22Rv1 (cell line): ENCODE measurements at regions not wholly inside any gene's neighbourhood (a gene's known extent, or its start where the extent isn't known, plus 50 kb on each side); places are given as distances from the start of the nearest gene placed in this dataset.

Source experiments
- ZFX ChIP-seq: fragments of 450-650 bp; IDR thresholded peaks from 2 replicates; pipeline ENCODE4 v1.6.1; 2017; ENCODE audit warnings: antibody characterized with exemption, borderline replicate concordance
- TF ChIP-seq, protein P1 (sequence below): fragments of 450-650 bp; IDR thresholded peaks from 2 replicates; pipeline ENCODE4 v1.5.1; 2017; ENCODE audit warnings: mild to moderate bottlenecking

GRCh38 chr12:88994537-88994936 lies 357.8 kb downstream of the DUSP6 start:
- TF ChIP-seq, protein P1, sequence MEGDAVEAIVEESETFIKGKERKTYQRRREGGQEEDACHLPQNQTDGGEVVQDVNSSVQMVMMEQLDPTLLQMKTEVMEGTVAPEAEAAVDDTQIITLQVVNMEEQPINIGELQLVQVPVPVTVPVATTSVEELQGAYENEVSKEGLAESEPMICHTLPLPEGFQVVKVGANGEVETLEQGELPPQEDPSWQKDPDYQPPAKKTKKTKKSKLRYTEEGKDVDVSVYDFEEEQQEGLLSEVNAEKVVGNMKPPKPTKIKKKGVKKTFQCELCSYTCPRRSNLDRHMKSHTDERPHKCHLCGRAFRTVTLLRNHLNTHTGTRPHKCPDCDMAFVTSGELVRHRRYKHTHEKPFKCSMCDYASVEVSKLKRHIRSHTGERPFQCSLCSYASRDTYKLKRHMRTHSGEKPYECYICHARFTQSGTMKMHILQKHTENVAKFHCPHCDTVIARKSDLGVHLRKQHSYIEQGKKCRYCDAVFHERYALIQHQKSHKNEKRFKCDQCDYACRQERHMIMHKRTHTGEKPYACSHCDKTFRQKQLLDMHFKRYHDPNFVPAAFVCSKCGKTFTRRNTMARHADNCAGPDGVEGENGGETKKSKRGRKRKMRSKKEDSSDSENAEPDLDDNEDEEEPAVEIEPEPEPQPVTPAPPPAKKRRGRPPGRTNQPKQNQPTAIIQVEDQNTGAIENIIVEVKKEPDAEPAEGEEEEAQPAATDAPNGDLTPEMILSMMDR, result no peak
- no peak for TF ChIP-seq ZFX
